ENCODE measurements at regions not wholly inside any gene's neighbourhood (a gene's known extent, or its start where the extent isn't known, plus 50 kb on each side); places are given as distances from the start of the nearest gene placed in this dataset.

- H3K9me1 ChIP-seq (replicated peaks; ENCODE audit: control insufficient read depth, extremely low read depth, insufficient read depth, low read length): no peaks in the 10 kb centered on the region
- no peaks in the 10 kb centered on the region for H4K20me1 ChIP-seq (replicated peaks; ENCODE audit: control insufficient read depth, extremely low read depth, insufficient read depth, low read length)
- H3K4me3 ChIP-seq (replicated peaks in 1 of 3; ENCODE audit: insufficient read depth in 1 of 3, low read depth in 1 of 3, low read length in 3 of 3): peak overlapping the region; percentile 54 to 93 (median 73)
- peak overlapping the region; percentile 81 for H3K9ac ChIP-seq (replicated peaks; ENCODE audit: extremely low read depth, insufficient read depth, low read length)
- intact Hi-C loops (cut with micrococcal nuclease): no loop called here
- peak overlapping the region; percentile 83 for H3K27ac ChIP-seq (ENCODE audit: insufficient read depth, low read depth, low read length)
- TSS peak; percentile 72 for BruUV-seq (replicated peaks)
- peak overlapping the region; percentile 96 for H3K4me2 ChIP-seq (ENCODE audit: insufficient read depth, low read length)
- H3K79me2 ChIP-seq (ENCODE audit: control insufficient read depth, insufficient read depth, low read length): peaks cover 2% of the 10 kb centered on the region
- CTCF ChIA-PET: no interaction called here
- H3K4me1 ChIP-seq (ENCODE audit: control insufficient read depth, extremely low read depth, insufficient read depth, low read length): peaks cover 15% of the 10 kb centered on the region
- H3K27me3 ChIP-seq (ENCODE audit: control insufficient read depth in 2 of 2, insufficient read depth in 2 of 2, low read length in 2 of 2): no peaks in the 10 kb centered on the region
- peak overlapping the region; percentile 92 for H2AFZ ChIP-seq (ENCODE audit: low read depth, low read length)
- TF ChIP-seq MAX (IDR thresholded peaks at IDR 0.05; ENCODE audit: insufficient read depth, insufficient read length): peak; percentile 24
- peak in 1 of 2 donors; percentile 14 for TF ChIP-seq CTCF (IDR thresholded peaks at IDR 0.05; ENCODE audit: extremely low read depth in 1 of 2, insufficient read depth in 1 of 2, low read depth in 1 of 2, low read length in 2 of 2)
- TF ChIP-seq EZH2 (IDR thresholded peaks at IDR 0.05; ENCODE audit: borderline replicate concordance, low read depth, low read length, severe bottlenecking): no peak
- TF ChIP-seq MYC (IDR thresholded peaks at IDR 0.05; ENCODE audit: low read depth, low read length): peak; percentile 12
- TF ChIP-seq JUN (IDR thresholded peaks at IDR 0.05; ENCODE audit: borderline replicate concordance, insufficient read depth, insufficient read length, low read depth): no peak
- TF ChIP-seq POLR2AphosphoS5 (IDR thresholded peaks at IDR 0.05; ENCODE audit: insufficient read depth, low read depth, low read length): peak; percentile 95
- TF ChIP-seq FOS (IDR thresholded peaks at IDR 0.05; ENCODE audit: borderline replicate concordance, insufficient read depth, low read length): no peak
- no peak for TF ChIP-seq GATA2 (IDR thresholded peaks at IDR 0.05; ENCODE audit: insufficient read depth, insufficient read length, low read depth, low read length)
- peak; percentile 91 for TF ChIP-seq POLR2A (IDR thresholded peaks at IDR 0.05; ENCODE audit: low read depth, low read length)
- H3K9me3 ChIP-seq (replicated peaks; ENCODE audit: control insufficient read depth, insufficient read depth, low read length): no peaks in the 10 kb centered on the region
- peak; percentile 90 for DNase-seq (ENCODE audit: low read depth, low spot score)
- dilution Hi-C loops (cut with MboI; ENCODE audit: extremely low pct_ligation_motif_present, low sequenced_read_pairs): no loop called here
- POLR2A ChIA-PET: interaction anchor here (0.6 kb wide), 2 partner anchors 754 to 1438 kb away, joined by 5 to 8 read pairs; no protein-coding TSS in a partner anchor
- FAIRE-seq: peak; percentile 83
- H3K36me3 ChIP-seq (ENCODE audit: control insufficient read depth in 2 of 2, extremely low read depth in 1 of 2, insufficient read depth in 2 of 2, low read length in 2 of 2): no peaks in the 10 kb centered on the region
Observed at GRCh38 chr17:47066841-47067682, 88.0 kb upstream of the RPRML start.
